SKM-1 (cell line): ENCODE measurements at regions not wholly inside any gene's neighbourhood (a gene's known extent, or its start where the extent isn't known, plus 50 kb on each side); places are given as distances from the start of the nearest gene placed in this dataset.

ENCODE experiments used
- DNase-seq: peaks from one replicate; lab custom pipeline; 2025; ENCODE audit not compliant: unreplicated experiment; lab: John Stamatoyannopoulos, UW

- no peak for DNase-seq
Measured at GRCh38 chr7:37504801-37505200, 56.1 kb upstream of the ELMO1 start.

- no peak for DNase-seq
Measured at GRCh38 chr7:37505750-37506353, 57.2 kb upstream of the ELMO1 start.

- DNase-seq, result no peak
Measured at GRCh38 chr7:37508118-37508517, 59.5 kb upstream of the ELMO1 start.

GRCh38 chr7:37510043-37510634 lies 61.5 kb upstream of the ELMO1 start:
- DNase-seq, result peak; percentile 39

GRCh38 chr7:37511915-37512314 lies 63.3 kb upstream of the ELMO1 start:
- DNase-seq, result no peak

- DNase-seq, result no peak
Measured at GRCh38 chr7:37514497-37514896, 65.8 kb upstream of the ELMO1 start.

- no peak for DNase-seq
Measured at GRCh38 chr7:37516664-37517063, 68.0 kb upstream of the ELMO1 start.

- no peak for DNase-seq
Measured at GRCh38 chr7:37518266-37518665, 69.6 kb upstream of the ELMO1 start.

GRCh38 chr7:37524056-37524455 lies 75.4 kb upstream of the ELMO1 start:
- DNase-seq, result no peak

GRCh38 chr7:37524797-37525196 lies 76.1 kb upstream of the ELMO1 start:
- no peak for DNase-seq

GRCh38 chr7:37526623-37527022 lies 78.0 kb upstream of the ELMO1 start:
- no peak for DNase-seq

GRCh38 chr7:37527109-37527508 lies 78.4 kb upstream of the ELMO1 start:
- no peak for DNase-seq

- no peak for DNase-seq
Measured at GRCh38 chr7:37531225-37531624, 82.6 kb upstream of the ELMO1 start.

- no peak for DNase-seq
Measured at GRCh38 chr7:37532636-37533035, 84.0 kb upstream of the ELMO1 start.

- no peak for DNase-seq
Measured at GRCh38 chr7:37534893-37535610, 86.4 kb upstream of the ELMO1 start.

- DNase-seq, result no peak
Measured at GRCh38 chr7:37535841-37536240, 87.2 kb upstream of the ELMO1 start.

GRCh38 chr7:37536706-37537105 lies 88.0 kb upstream of the ELMO1 start:
- DNase-seq, result no peak

GRCh38 chr7:37537439-37537838 lies 88.8 kb upstream of the ELMO1 start:
- DNase-seq, result no peak

- DNase-seq, result no peak
Measured at GRCh38 chr7:37538945-37539344, 90.3 kb upstream of the ELMO1 start.

- DNase-seq, result no peak
Measured at GRCh38 chr7:37540917-37541316, 92.3 kb upstream of the ELMO1 start.

- no peak for DNase-seq
Measured at GRCh38 chr7:37541810-37542443, 93.3 kb upstream of the ELMO1 start.
